ENCODE measurements at regions not wholly inside any gene's neighbourhood (a gene's known extent, or its start where the extent isn't known, plus 50 kb on each side); places are given as distances from the start of the nearest gene placed in this dataset.

DNA sequence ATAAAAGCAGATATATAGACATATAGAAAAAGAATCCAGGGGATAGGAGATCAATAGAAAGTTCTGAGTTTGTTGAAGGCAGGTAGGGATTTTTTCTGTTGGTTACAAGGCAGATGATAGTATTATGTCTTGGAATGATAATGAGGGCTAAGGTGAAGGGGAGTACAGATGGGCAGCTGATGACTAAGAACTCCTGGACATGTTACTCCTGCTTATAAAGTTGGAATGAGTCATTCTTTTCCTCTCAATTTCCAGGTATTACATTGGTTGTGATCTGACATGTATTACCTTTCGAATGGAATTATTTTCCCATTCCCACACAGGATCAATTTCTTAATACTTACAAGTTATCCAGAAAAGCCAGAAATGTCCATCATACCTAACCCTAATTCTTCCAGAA lies 545.2 kb upstream of the MGAT4C start:
- WGBS, 4 donors: 70 to 92% (median 80%) methylated on average over 1 of the region's 1 CpG
- TF ChIP-seq, protein P1, sequence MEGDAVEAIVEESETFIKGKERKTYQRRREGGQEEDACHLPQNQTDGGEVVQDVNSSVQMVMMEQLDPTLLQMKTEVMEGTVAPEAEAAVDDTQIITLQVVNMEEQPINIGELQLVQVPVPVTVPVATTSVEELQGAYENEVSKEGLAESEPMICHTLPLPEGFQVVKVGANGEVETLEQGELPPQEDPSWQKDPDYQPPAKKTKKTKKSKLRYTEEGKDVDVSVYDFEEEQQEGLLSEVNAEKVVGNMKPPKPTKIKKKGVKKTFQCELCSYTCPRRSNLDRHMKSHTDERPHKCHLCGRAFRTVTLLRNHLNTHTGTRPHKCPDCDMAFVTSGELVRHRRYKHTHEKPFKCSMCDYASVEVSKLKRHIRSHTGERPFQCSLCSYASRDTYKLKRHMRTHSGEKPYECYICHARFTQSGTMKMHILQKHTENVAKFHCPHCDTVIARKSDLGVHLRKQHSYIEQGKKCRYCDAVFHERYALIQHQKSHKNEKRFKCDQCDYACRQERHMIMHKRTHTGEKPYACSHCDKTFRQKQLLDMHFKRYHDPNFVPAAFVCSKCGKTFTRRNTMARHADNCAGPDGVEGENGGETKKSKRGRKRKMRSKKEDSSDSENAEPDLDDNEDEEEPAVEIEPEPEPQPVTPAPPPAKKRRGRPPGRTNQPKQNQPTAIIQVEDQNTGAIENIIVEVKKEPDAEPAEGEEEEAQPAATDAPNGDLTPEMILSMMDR (IDR thresholded peaks at IDR 0.05): no peak
- no peak for TF ChIP-seq POLR2A (IDR thresholded peaks at IDR 0.05)

DNA sequence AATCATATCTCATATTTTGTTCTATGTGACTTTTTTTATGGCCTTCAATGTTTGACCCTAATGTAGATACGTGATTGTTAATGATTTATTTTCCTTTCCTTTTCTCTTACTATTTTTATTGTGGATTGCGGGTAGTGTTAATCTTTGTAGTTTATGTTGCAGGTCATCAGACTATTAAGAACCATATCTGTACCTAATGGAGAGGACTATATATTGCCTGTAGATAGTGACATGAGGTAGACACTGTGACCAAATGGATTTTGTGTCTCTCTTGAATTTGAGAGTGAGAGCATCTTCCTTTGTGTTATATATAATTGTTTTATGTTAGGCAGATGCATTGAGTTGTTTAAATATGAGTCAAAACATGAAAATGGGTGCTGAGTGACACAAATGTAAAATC lies 543.4 kb upstream of the MGAT4C start:
- no peak for DNase-seq
- Histone ChIP-seq H3K4me1 (replicated peaks in 1 of 2) (no peaks in the 10 kb centered on the region), H3K36me3 (replicated peaks in 1 of 2) (no peaks in the 10 kb centered on the region), H3K27ac (no peak overlapping the region), H3K4me3 (no peak overlapping the region), H3K27me3 (no peaks in the 10 kb centered on the region), H3K9me3 (replicated peaks in 1 of 3) (no peaks in the 10 kb centered on the region)
- WGBS, 4 donors: 50 to 63% (median 56%) methylated on average over 2 of the region's 2 CpGs
- intact Hi-C loops (cut with DNase I): no loop called here
- TF ChIP-seq, protein P1 (IDR thresholded peaks at IDR 0.05): no peak
- no peak for TF ChIP-seq POLR2A (IDR thresholded peaks at IDR 0.05)

More for the DNA sequence above, 545.2 kb upstream of the MGAT4C start:
- Histone ChIP-seq H3K9me3 (replicated peaks in 1 of 3) (no peaks in the 10 kb centered on the region), H3K36me3 (replicated peaks in 1 of 2) (no peaks in the 10 kb centered on the region), H3K4me3 (no peak overlapping the region), H3K27ac (no peak overlapping the region), H3K4me1 (replicated peaks in 1 of 2) (no peaks in the 10 kb centered on the region), H3K27me3 (no peaks in the 10 kb centered on the region)
- intact Hi-C loops (cut with DNase I): no loop called here
- DNase-seq: no peak

DNA sequence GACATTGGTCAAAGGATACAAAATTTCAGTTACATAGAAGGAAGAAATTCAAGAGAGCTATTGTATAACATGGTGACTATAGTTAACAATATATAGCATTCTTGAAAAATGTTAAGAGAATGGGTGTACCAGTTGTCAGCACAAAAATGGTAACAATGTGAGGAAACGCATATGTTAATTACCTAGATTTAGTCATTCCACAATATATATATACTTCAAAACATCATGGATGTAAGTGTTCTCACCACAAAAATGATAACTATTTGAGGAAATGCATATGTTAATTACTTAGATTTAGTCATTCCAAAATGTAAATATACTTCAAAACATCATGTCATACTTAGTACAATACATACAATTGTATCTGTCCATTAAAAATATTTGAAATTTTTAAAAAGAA lies 540.4 kb upstream of the MGAT4C start:
- no peak for TF ChIP-seq POLR2A (IDR thresholded peaks at IDR 0.05)
- TF ChIP-seq, protein P1 (IDR thresholded peaks at IDR 0.05): no peak
- no peaks in the 10 kb centered on the region for H3K9me3 ChIP-seq (replicated peaks in 1 of 3)
- no peaks in the 10 kb centered on the region for H3K4me1 ChIP-seq (replicated peaks in 1 of 2)
- WGBS, 4 donors: 73 to 94% (median 79%) methylated on average over 1 of the region's 1 CpG
- no peaks in the 10 kb centered on the region for H3K27me3 ChIP-seq
- DNase-seq: no peak
- no peak overlapping the region for H3K4me3 ChIP-seq
- H3K36me3 ChIP-seq (replicated peaks in 1 of 2): no peaks in the 10 kb centered on the region
- intact Hi-C loops (cut with DNase I): no loop called here
- H3K27ac ChIP-seq: no peak overlapping the region

DNA sequence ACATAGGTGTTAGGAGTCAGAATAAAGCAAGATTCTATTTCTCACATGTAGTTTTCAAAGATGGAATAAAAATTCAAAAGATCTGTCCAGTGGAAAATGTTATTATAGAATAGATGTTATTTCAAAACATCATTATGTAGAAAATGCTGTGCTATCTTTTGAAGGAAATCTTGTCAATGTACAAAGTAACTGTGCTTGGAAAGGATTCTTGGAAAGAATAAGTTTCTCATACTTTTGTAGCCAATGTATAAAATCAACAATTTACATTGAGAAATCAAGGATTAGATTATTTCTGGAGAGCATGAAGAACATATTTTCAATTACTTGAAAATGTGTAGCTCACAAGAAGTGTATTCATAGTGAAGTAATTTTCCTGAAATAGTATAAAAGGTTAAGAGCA lies 532.5 kb upstream of the MGAT4C start:
- Histone ChIP-seq H3K27me3 (no peaks in the 10 kb centered on the region), H3K27ac (no peak overlapping the region), H3K4me3 (no peak overlapping the region), H3K9me3 (replicated peaks in 1 of 3) (no peaks in the 10 kb centered on the region), H3K36me3 (replicated peaks in 1 of 2) (no peaks in the 10 kb centered on the region), H3K4me1 (replicated peaks in 1 of 2) (no peaks in the 10 kb centered on the region)
- DNase-seq: no peak
- TF ChIP-seq POLR2A (IDR thresholded peaks at IDR 0.05): no peak
- TF ChIP-seq, protein P1 (IDR thresholded peaks at IDR 0.05): no peak
- intact Hi-C loops (cut with DNase I): no loop called here
